VCaP (cell line): ENCODE measurements at regions not wholly inside any gene's neighbourhood (a gene's known extent, or its start where the extent isn't known, plus 50 kb on each side); places are given as distances from the start of the nearest gene placed in this dataset.
A peak's percentile ranks its signal among the peaks of the same experiment; 100 is the strongest.

Experiments used
- H3K27ac ChIP-seq: fragments of 450-650 bp; 2 replicates; pipeline ENCODE4 v1.5.1; 2017
- TF ChIP-seq, protein P1 (sequence below): fragments of 450-650 bp; conservative IDR thresholded peaks from 2 replicates; pipeline ENCODE4 v1.5.1; 2017; ENCODE audit warnings: mild to moderate bottlenecking, moderate library complexity

DNA sequence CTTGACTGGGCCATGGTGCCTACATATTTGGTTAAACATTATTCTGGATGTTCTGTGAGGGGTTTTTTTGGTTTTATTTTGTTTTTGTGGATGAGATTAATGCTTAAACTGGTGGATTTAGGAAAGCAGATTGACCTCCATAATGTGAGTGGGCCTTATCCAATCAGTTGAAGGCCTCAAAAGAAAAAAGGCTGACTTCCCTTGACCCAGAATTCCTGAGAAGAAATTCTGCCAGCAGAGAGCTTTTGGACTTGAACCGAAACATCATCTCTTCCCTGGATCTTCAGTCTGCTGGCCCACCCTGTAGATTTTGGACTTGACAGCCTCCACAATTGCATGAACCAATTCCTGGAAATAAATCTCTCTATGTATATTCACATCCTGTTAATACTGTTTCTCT is 94.4 kb downstream of the ADRA2A start:
- no peak overlapping the region for H3K27ac ChIP-seq
- TF ChIP-seq, protein P1, sequence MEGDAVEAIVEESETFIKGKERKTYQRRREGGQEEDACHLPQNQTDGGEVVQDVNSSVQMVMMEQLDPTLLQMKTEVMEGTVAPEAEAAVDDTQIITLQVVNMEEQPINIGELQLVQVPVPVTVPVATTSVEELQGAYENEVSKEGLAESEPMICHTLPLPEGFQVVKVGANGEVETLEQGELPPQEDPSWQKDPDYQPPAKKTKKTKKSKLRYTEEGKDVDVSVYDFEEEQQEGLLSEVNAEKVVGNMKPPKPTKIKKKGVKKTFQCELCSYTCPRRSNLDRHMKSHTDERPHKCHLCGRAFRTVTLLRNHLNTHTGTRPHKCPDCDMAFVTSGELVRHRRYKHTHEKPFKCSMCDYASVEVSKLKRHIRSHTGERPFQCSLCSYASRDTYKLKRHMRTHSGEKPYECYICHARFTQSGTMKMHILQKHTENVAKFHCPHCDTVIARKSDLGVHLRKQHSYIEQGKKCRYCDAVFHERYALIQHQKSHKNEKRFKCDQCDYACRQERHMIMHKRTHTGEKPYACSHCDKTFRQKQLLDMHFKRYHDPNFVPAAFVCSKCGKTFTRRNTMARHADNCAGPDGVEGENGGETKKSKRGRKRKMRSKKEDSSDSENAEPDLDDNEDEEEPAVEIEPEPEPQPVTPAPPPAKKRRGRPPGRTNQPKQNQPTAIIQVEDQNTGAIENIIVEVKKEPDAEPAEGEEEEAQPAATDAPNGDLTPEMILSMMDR, result no peak

DNA sequence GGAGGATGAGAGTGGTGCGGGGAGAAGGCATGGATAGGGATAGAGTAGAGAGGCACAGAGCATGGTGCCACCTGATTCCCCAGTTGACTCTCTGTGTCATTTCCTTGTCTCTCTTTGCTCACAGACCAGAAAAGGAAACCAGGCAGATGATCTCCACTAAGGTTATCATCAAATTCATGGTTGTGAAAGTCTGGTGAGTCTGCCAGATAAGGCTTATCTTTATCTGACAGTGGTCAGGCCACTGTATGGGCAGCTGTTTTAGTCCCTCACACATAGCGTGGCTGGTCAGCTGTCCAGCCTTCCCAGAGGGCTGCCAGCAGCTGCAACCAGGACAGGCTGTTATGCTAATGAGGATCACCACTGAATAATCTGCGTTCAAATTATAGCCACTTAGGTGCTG is 99.0 kb downstream of the ADRA2A start:
- TF ChIP-seq, protein P1, result no peak
- H3K27ac ChIP-seq, result no peak overlapping the region

DNA sequence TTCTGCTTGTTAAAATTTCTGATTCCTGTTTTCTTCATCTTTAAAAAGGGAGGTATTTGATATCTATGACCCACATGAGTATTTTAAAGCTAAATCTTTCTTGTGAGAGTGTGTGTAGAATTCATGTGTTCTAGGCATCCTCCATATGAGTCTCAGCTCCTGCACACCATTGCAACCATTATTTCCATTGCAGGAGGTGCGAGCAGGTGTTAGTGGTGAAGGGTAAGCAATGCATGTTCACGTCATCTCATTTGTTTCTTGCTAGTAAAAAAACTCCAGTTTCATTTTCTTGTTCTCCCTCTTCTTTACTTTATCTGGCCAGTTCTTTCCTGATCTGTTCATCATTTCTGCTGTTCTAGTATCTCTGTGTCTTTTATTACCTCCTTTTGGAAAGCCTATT is 100.5 kb downstream of the ADRA2A start:
- TF ChIP-seq, protein P1, result no peak

DNA sequence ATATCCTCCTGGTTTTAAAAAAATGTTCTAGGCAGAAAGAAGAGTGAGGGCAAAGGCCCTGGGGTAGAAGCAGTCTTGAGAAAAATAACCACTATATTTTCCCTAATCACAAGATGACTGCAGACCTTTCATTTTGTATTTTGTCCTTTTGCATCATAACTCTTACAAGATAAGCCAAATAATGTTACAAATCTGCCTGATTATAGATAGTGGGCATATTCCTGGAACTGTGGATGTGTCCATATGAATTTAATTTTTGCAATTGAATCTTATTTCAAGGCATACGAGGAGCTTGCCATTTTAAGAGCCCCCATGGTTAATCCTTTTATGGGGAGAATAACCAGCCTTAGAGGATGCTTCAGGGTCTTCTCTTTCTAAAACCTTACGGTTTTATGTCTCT is 102.7 kb downstream of the ADRA2A start:
- TF ChIP-seq, protein P1, result no peak
- H3K27ac ChIP-seq, result no peak overlapping the region

More for the DNA sequence above, 100.5 kb downstream of the ADRA2A start:
- H3K27ac ChIP-seq, result peak overlapping the region; percentile 9; the same call in 1 of the 2 replicates

DNA sequence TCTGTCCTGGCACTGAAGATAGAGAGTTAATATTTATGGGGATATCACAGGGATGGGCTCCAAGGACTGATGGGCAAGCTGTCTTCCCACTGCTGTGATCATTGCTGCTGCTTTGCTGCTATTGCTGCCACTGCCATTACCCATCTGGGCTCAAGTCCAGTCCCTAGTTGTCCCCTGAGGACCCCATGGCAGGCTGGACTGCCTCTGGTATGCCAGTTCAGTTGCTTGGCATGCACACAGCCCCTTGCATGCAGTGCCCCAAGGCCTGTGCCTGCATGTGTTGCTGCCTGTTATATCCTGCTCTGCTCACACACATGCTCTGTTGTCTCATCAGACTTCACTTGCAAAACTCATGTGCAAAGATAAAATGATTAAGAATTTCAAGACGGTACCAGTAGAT is 109.5 kb downstream of the ADRA2A start:
- TF ChIP-seq, protein P1, result no peak
- H3K27ac ChIP-seq, result peak overlapping the region; percentile 20; the same call in 1 of the 2 replicates

DNA sequence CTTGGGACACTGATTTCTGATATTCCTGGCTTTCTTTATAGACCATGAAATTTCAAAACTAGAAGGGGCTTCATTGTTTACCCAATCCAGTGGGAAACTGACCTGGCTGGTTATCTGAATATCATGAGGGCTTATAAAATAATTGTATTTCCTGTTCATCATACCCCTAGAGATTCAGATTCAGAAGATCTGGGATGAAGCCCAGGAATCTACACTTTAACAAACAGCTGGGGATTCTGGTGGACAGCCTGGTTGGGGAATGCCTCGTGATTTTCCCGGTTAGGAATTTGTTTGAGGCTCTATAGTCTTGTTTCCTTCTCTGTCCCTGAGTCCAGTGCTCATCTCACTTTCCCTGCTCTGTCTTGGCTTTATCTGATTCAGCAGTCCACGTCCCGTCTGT is 110.3 kb downstream of the ADRA2A start:
- H3K27ac ChIP-seq, result peak overlapping the region; percentile 20; the same call in 1 of the 2 replicates
- TF ChIP-seq, protein P1, result no peak

DNA sequence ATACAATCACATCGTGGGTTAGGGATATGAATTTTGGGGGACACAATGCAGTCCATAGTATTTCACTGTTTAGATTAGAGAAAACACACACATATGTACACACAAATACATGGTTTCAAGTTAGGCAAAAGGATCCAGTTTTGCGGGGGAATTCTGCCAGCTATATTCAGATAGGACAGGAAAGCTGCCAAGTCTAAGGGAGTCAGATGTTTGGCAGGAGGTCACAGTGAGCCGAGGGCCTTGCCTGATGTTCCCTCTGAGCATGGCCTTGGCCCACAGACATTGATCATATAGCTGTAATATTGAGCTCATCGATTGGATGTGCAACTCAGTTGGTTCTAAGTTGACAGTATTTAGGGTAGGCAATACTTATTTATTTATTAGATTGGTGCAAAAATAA is 122.8 kb downstream of the ADRA2A start:
- H3K27ac ChIP-seq, result no peak overlapping the region
- TF ChIP-seq, protein P1, result no peak
